IPS DF 4.7 (cell line): ENCODE measurements at regions not wholly inside any gene's neighbourhood (a gene's known extent, or its start where the extent isn't known, plus 50 kb on each side); places are given as distances from the start of the nearest gene placed in this dataset.

ENCODE experiments used
- DNase-seq: peaks from one replicate; pipeline ENCODE4 v3.0.0-alpha.2; 2013; ENCODE audit warnings: low spot score; ENCODE audit errors: extremely low read depth

GRCh38 chr11:127618721-127619120 lies 618.2 kb upstream of the KIRREL3 start:
- DNase-seq, result no peak

GRCh38 chr11:127616158-127616557 lies 615.6 kb upstream of the KIRREL3 start:
- DNase-seq, result no peak

GRCh38 chr11:127612607-127613006 lies 612.0 kb upstream of the KIRREL3 start:
- no peak for DNase-seq

- DNase-seq, result no peak
Measured at GRCh38 chr11:127609025-127609773, 608.6 kb upstream of the KIRREL3 start.

- no peak for DNase-seq
Measured at GRCh38 chr11:127607487-127608085, 607.0 kb upstream of the KIRREL3 start.

- DNase-seq, result no peak
Measured at GRCh38 chr11:127601578-127601977, 601.0 kb upstream of the KIRREL3 start.

- no peak for DNase-seq
Measured at GRCh38 chr11:127600674-127601073, 600.1 kb upstream of the KIRREL3 start.

- DNase-seq, result no peak
Measured at GRCh38 chr11:127598476-127598875, 597.9 kb upstream of the KIRREL3 start.

GRCh38 chr11:127596433-127596832 lies 595.9 kb upstream of the KIRREL3 start:
- DNase-seq, result no peak

- DNase-seq, result no peak
Measured at GRCh38 chr11:127592371-127592770, 591.8 kb upstream of the KIRREL3 start.

- no peak for DNase-seq
Measured at GRCh38 chr11:127590314-127590713, 589.7 kb upstream of the KIRREL3 start.

GRCh38 chr11:127588431-127588830 lies 587.9 kb upstream of the KIRREL3 start:
- no peak for DNase-seq

GRCh38 chr11:127587511-127587910 lies 586.9 kb upstream of the KIRREL3 start:
- DNase-seq, result no peak

- no peak for DNase-seq
Measured at GRCh38 chr11:127576210-127576609, 575.6 kb upstream of the KIRREL3 start.

- DNase-seq, result no peak
Measured at GRCh38 chr11:127574478-127574877, 573.9 kb upstream of the KIRREL3 start.

GRCh38 chr11:127568891-127569290 lies 568.3 kb upstream of the KIRREL3 start:
- DNase-seq, result no peak

- no peak for DNase-seq
Measured at GRCh38 chr11:127567237-127567932, 566.8 kb upstream of the KIRREL3 start.

- no peak for DNase-seq
Measured at GRCh38 chr11:127564810-127565209, 564.2 kb upstream of the KIRREL3 start.

GRCh38 chr11:127559978-127560377 lies 559.4 kb upstream of the KIRREL3 start:
- DNase-seq, result no peak

GRCh38 chr11:127552446-127552845 lies 551.9 kb upstream of the KIRREL3 start:
- DNase-seq, result no peak

- no peak for DNase-seq
Measured at GRCh38 chr11:127531167-127531566, 530.6 kb upstream of the KIRREL3 start.

- DNase-seq, result no peak
Measured at GRCh38 chr11:127528297-127528696, 527.7 kb upstream of the KIRREL3 start.

GRCh38 chr11:127524618-127525017 lies 524.0 kb upstream of the KIRREL3 start:
- no peak for DNase-seq
